Breast epithelium (tissue), 4 donors: ENCODE measurements at regions not wholly inside any gene's neighbourhood (a gene's known extent, or its start where the extent isn't known, plus 50 kb on each side); places are given as distances from the start of the nearest gene placed in this dataset.
A peak's percentile ranks its signal among the peaks of the same experiment; 100 is the strongest.

Source experiments
- DNase-seq, 2 donors: peaks; one replicate each; pipeline ENCODE4 v3.0.0-alpha.2; 2019; ENCODE audit warnings: low spot score in 2 of 2
- H3K27ac ChIP-seq, 2 donors: fragments of 200-600 bp; sonication (generic) in 1 of 2; one replicate each; pipeline ENCODE4 v1.5.1; 2016 to 2019; ENCODE audit warnings: mild to moderate bottlenecking in 1 of 2
- H3K27me3 ChIP-seq, 2 donors: fragments of 200-600 bp; sonication (generic) in 1 of 2; one replicate each; pipeline versions ENCODE4 v1.5.1 to v1.6.0; 2017 to 2019; ENCODE audit warnings: control low read depth in 1 of 2, mild to moderate bottlenecking in 1 of 2
- H3K36me3 ChIP-seq: fragments of 200-600 bp; one replicate; pipeline ENCODE4 v1.5.1; 2019
- H3K4me1 ChIP-seq, 2 donors: fragments of 200-600 bp; sonication (generic); one replicate each; pipeline ENCODE4 v1.5.1; 2016 to 2019; ENCODE audit warnings: control low read depth in 1 of 2
- H3K4me3 ChIP-seq, 3 donors: fragments of 200-600 bp; sonication (generic); 1 replicate in 2 of 3; 2 replicates in 1 of 3; pipeline ENCODE4 v1.5.1; 2016 to 2019; ENCODE audit warnings: mild to moderate bottlenecking in 3 of 3, moderate library complexity in 2 of 3
- H3K9me3 ChIP-seq, 2 donors: fragments of 200-600 bp; sonication (generic) in 1 of 2; one replicate each; pipeline ENCODE4 v1.5.1; 2016 to 2019; ENCODE audit warnings: control low read depth in 1 of 2
- POLR2A ChIP-seq: fragments of 450-650 bp; IDR thresholded peaks from one replicate; pipeline ENCODE4 v1.6.1; 2016; ENCODE audit warnings: antibody characterized with exemption, mild to moderate bottlenecking, moderate library complexity
- POLR2AphosphoS5 ChIP-seq, 3 donors: sonication (generic); formaldehyde crosslinking; IDR thresholded peaks; one replicate each; pipeline ENCODE4 v1.6.1; 2017; ENCODE audit warnings: antibody characterized with exemption in 3 of 3
- intact Hi-C: fragments of 100-400 bp; cut with DNase I; formaldehyde crosslinking; loops from one replicate; pipeline ENCODE4 v1.15.1; 2023; ENCODE audit warnings: low total_unique reads
- TF ChIP-seq, protein P1 (sequence below), 3 donors: fragments of 450-650 bp; IDR thresholded peaks; one replicate each; pipeline ENCODE4 v1.5.1; 2016 to 2017; ENCODE audit warnings: antibody characterized with exemption in 3 of 3, mild to moderate bottlenecking in 3 of 3, moderate library complexity in 3 of 3

GRCh38 chr2:129188451-129188850, 791.0 kb upstream of the RAB6C start:
- no peaks in the 10 kb centered on the region for H3K4me1 ChIP-seq
- TF ChIP-seq POLR2AphosphoS5 (IDR thresholded peaks at IDR 0.05) (no peak), POLR2A (no peak)
- TF ChIP-seq, protein P1, sequence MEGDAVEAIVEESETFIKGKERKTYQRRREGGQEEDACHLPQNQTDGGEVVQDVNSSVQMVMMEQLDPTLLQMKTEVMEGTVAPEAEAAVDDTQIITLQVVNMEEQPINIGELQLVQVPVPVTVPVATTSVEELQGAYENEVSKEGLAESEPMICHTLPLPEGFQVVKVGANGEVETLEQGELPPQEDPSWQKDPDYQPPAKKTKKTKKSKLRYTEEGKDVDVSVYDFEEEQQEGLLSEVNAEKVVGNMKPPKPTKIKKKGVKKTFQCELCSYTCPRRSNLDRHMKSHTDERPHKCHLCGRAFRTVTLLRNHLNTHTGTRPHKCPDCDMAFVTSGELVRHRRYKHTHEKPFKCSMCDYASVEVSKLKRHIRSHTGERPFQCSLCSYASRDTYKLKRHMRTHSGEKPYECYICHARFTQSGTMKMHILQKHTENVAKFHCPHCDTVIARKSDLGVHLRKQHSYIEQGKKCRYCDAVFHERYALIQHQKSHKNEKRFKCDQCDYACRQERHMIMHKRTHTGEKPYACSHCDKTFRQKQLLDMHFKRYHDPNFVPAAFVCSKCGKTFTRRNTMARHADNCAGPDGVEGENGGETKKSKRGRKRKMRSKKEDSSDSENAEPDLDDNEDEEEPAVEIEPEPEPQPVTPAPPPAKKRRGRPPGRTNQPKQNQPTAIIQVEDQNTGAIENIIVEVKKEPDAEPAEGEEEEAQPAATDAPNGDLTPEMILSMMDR (IDR thresholded peaks at IDR 0.05) = no peak
- no peak for DNase-seq
- no peak overlapping the region for H3K4me3 ChIP-seq
- H3K9me3 ChIP-seq = no peaks in the 10 kb centered on the region
- no peaks in the 10 kb centered on the region for H3K36me3 ChIP-seq
- no peaks in the 10 kb centered on the region for H3K27me3 ChIP-seq
- no peak overlapping the region for H3K27ac ChIP-seq
- intact Hi-C loops = no loop called here

DNA sequence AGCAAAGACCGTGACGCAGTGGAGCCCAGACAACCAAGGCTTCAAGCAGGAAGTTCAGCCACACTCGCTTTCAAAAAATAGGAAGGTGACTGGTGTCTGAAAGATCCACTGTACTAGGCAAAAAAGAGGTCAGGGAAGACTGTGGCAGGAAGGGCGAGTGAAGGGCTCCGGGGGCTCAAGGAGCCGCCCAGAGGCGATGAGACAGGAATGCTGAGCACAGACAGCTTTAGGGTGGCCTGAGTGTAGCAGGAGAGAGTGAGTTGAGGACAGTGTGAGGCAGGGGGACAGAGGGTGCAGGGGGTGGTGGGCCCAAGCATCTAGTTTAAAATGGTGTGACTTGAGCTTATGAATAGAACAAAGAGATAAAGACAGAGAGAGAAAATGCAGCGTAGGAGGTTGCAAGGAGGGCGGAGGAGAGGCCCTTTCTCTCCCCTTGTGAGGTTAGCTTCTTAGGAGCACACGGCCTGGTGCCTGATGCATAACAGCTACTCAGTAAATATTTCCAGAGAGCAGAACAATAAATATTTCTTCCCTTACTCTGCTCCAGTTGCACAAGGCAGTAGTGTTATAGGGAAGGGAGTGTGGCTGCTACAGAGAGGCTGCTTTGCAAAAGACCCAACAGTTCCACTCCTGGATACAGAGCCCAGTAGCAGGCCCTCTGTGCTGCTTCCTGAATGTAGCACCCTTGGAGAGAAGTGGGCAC, 789.7 kb upstream of the RAB6C start:
- Histone ChIP-seq H3K4me1 (no peaks in the 10 kb centered on the region), H3K4me3 (no peak overlapping the region), H3K36me3 (no peaks in the 10 kb centered on the region), H3K27me3 (no peaks in the 10 kb centered on the region), H3K9me3 (no peaks in the 10 kb centered on the region), H3K27ac (no peak overlapping the region)
- no peak for DNase-seq
- intact Hi-C loops = no loop called here
- TF ChIP-seq POLR2A (no peak), POLR2AphosphoS5 (IDR thresholded peaks at IDR 0.05) (no peak)
- TF ChIP-seq, protein P1 (IDR thresholded peaks at IDR 0.05) = no peak

DNA sequence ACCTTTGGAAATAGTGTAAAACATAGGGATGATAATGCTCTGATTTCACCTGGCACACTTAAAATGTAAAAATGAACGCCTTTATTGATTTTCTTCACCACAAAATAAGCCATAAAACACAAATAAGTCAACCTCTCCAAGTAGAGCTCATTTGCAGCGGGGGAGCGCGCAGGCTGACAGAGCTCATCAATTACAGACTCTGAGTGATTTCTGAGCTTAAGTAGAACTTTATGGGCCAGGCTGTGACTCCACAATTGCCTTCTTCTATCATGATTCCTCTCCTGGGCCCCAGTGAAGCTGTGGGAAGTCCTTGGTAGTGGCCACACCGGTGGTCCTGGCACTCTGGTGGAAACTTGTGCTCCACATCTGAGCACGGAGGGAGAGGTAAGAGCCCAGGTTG, 789.0 kb upstream of the RAB6C start:
- Histone ChIP-seq H3K4me3 (no peak overlapping the region), H3K4me1 (no peaks in the 10 kb centered on the region), H3K36me3 (no peaks in the 10 kb centered on the region), H3K9me3 (no peaks in the 10 kb centered on the region), H3K27ac (no peak overlapping the region), H3K27me3 (no peaks in the 10 kb centered on the region)
- intact Hi-C loops = no loop called here
- DNase-seq = no peak
- no peak for TF ChIP-seq POLR2A
- TF ChIP-seq, protein P1 (IDR thresholded peaks at IDR 0.05) = no peak
- no peak for TF ChIP-seq POLR2AphosphoS5 (IDR thresholded peaks at IDR 0.05)

- Histone ChIP-seq H3K27ac (no peak overlapping the region), H3K9me3 (no peaks in the 10 kb centered on the region), H3K27me3 (no peaks in the 10 kb centered on the region), H3K4me3 (no peak overlapping the region), H3K4me1 (no peaks in the 10 kb centered on the region), H3K36me3 (no peaks in the 10 kb centered on the region)
- intact Hi-C loops = no loop called here
- peak in 1 of 2 donors; percentile 23 for DNase-seq
- TF ChIP-seq POLR2A = no peak
- TF ChIP-seq, protein P1 (IDR thresholded peaks at IDR 0.05) = no peak
- TF ChIP-seq POLR2AphosphoS5 (IDR thresholded peaks at IDR 0.05) = no peak
Observed at GRCh38 chr2:129191530-129191929, 787.9 kb upstream of the RAB6C start.

DNA sequence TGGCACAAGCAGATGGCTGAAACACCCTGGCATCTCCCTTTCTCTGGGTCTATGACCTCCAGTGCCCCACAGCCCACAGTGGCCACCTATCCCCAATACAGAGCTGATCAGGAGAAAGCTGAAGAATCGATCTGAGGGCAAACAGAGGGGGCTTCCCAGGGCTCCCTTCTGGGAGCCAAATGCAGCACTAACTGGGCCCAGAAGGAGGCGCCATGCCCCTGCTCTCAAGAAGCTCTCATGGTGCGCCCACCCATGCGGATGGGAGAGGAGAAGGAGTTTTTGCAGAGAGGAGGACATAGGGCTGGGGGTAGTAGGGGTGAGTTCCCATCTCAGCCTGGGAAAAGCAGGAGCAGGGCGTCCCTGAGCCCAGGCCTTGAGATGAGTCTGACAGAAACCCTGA, 787.3 kb upstream of the RAB6C start:
- Histone ChIP-seq H3K9me3 (no peaks in the 10 kb centered on the region), H3K4me1 (no peaks in the 10 kb centered on the region), H3K36me3 (no peaks in the 10 kb centered on the region), H3K4me3 (no peak overlapping the region), H3K27ac (no peak overlapping the region), H3K27me3 (no peaks in the 10 kb centered on the region)
- no peak for DNase-seq
- no peak for TF ChIP-seq POLR2AphosphoS5 (IDR thresholded peaks at IDR 0.05)
- TF ChIP-seq, protein P1 (IDR thresholded peaks at IDR 0.05) = no peak
- no peak for TF ChIP-seq POLR2A
- intact Hi-C loops = no loop called here
